CD4-positive, alpha-beta T cell (primary cell): ENCODE measurements at regions not wholly inside any gene's neighbourhood (a gene's known extent, or its start where the extent isn't known, plus 50 kb on each side); places are given as distances from the start of the nearest gene placed in this dataset.

Experiments
- ATAC-seq: fragments of 200-7000 bp; cut with Tn5 transposase; one replicate; pipeline ENCODE4 v1.10.0; 2022; ENCODE audit warnings: mild to moderate bottlenecking; ENCODE audit not compliant: poor library complexity
- CTCF ChIA-PET: fragments of 350-600 bp; sonication (Branson Sonifier 250); formaldehyde crosslinking; loops from one replicate; lab custom pipeline; 2021; ENCODE audit warnings: antibody characterized with exemption, inconsistent platforms; lab: Charles Lee
- POLR2A ChIA-PET: fragments of 350-600 bp; sonication (Branson Sonifier 250); formaldehyde crosslinking; loops from one replicate; lab custom pipeline; 2021; ENCODE audit warnings: antibody characterized with exemption, inconsistent platforms; lab: Charles Lee
- DNase-seq, 14 experiments: peaks; one replicate each; pipeline ENCODE4 v3.0.0-alpha.2; 2013 to 2020; ENCODE audit warnings: mixed read lengths in 2 of 14
- H3K27ac ChIP-seq, 2 donors: one replicate each; pipeline versions ENCODE4 v1.5.1 to v1.7.0; 2013; ENCODE audit warnings: low read length in 2 of 2, low read depth in 1 of 2, mild to moderate bottlenecking in 1 of 2
- H3K27me3 ChIP-seq, 2 experiments: 1 replicate in 1 of 2; 2 replicates in 1 of 2; pipeline versions ENCODE4 v1.6.1 to v1.7.0; 2013; ENCODE audit warnings: low read length in 2 of 2, control low read depth in 1 of 2, mild to moderate bottlenecking in 1 of 2, moderate library complexity in 1 of 2; ENCODE audit not compliant: insufficient read depth in 2 of 2, control insufficient read depth in 1 of 2
- H3K36me3 ChIP-seq: one replicate; pipeline ENCODE4 v1.6.1; 2013; ENCODE audit warnings: low read length, control low read depth; ENCODE audit not compliant: insufficient read depth
- H3K4me1 ChIP-seq: one replicate; pipeline ENCODE4 v1.6.1; 2013; ENCODE audit warnings: low read length, control low read depth; ENCODE audit not compliant: insufficient read depth
- H3K4me3 ChIP-seq: one replicate; pipeline ENCODE4 v1.5.1; 2013; ENCODE audit warnings: mild to moderate bottlenecking, low read length, moderate library complexity
- H3K9me3 ChIP-seq, 2 experiments: 1 replicate in 1 of 2; 2 replicates in 1 of 2; pipeline versions ENCODE4 v1.6.1 to v1.7.0; 2013; ENCODE audit warnings: low read length in 2 of 2, mild to moderate bottlenecking in 2 of 2, control low read depth in 1 of 2, moderate library complexity in 1 of 2; ENCODE audit not compliant: control insufficient read depth in 1 of 2, insufficient read depth in 1 of 2
- H3K27ac Mint-ChIP-seq: one replicate; pipeline ENCODE4 v1.8.0; 2020; ENCODE audit warnings: mixed read lengths
- H3K27me3 Mint-ChIP-seq: one replicate; pipeline ENCODE4 v1.8.0; 2021; ENCODE audit warnings: mixed read lengths
- H3K36me3 Mint-ChIP-seq: one replicate; pipeline ENCODE4 v1.8.0; 2021; ENCODE audit warnings: low read depth, mixed read lengths
- H3K4me1 Mint-ChIP-seq: one replicate; pipeline ENCODE4 v1.8.0; 2021; ENCODE audit warnings: low read depth, mixed read lengths
- H3K4me3 Mint-ChIP-seq: one replicate; pipeline ENCODE4 v1.8.0; 2020; ENCODE audit warnings: mild to moderate bottlenecking, mixed read lengths
- H3K9me3 Mint-ChIP-seq: one replicate; pipeline ENCODE4 v1.8.0; 2020; ENCODE audit warnings: mixed read lengths
- intact Hi-C, 2 experiments: fragments of 100-400 bp; cut with DNase I in 1 of 2; cut with micrococcal nuclease in 1 of 2; formaldehyde crosslinking; loops; one replicate each; pipeline versions ENCODE4 v1.15.1 to v1.9.0; 2023 to 2025; cut with DNase I, micrococcal nuclease
- TF ChIP-seq, protein P1 (sequence below): fragments of 200-600 bp; IDR thresholded peaks from one replicate; pipeline ENCODE4 v1.8.0; 2022; ENCODE audit warnings: antibody characterized with exemption, mild to moderate bottlenecking

- ATAC-seq (no peak), DNase-seq (no peak)
- CTCF ChIA-PET: interaction anchor here (1.3 kb wide), 1 partner anchor 134 kb away, joined by 5 read pairs; no protein-coding TSS in a partner anchor
- no peaks in the 10 kb centered on the region for H3K36me3 Mint-ChIP-seq
- no peak overlapping the region for H3K4me3 ChIP-seq
- intact Hi-C loops: no loop called here
- H3K9me3 Mint-ChIP-seq: no peaks in the 10 kb centered on the region
- no peak overlapping the region for H3K27ac ChIP-seq
- H3K27me3 ChIP-seq: no peaks in the 10 kb centered on the region
- POLR2A ChIA-PET: no interaction called here
- H3K27ac Mint-ChIP-seq: no peak overlapping the region
- no peaks in the 10 kb centered on the region for H3K27me3 Mint-ChIP-seq
- peaks cover 8% of the 10 kb centered on the region for H3K4me1 Mint-ChIP-seq
- H3K9me3 ChIP-seq: no peaks in the 10 kb centered on the region
- no peaks in the 10 kb centered on the region for H3K36me3 ChIP-seq
- no peak overlapping the region for H3K4me3 Mint-ChIP-seq
- peaks cover 8% of the 10 kb centered on the region for H3K4me1 ChIP-seq
- TF ChIP-seq, protein P1, sequence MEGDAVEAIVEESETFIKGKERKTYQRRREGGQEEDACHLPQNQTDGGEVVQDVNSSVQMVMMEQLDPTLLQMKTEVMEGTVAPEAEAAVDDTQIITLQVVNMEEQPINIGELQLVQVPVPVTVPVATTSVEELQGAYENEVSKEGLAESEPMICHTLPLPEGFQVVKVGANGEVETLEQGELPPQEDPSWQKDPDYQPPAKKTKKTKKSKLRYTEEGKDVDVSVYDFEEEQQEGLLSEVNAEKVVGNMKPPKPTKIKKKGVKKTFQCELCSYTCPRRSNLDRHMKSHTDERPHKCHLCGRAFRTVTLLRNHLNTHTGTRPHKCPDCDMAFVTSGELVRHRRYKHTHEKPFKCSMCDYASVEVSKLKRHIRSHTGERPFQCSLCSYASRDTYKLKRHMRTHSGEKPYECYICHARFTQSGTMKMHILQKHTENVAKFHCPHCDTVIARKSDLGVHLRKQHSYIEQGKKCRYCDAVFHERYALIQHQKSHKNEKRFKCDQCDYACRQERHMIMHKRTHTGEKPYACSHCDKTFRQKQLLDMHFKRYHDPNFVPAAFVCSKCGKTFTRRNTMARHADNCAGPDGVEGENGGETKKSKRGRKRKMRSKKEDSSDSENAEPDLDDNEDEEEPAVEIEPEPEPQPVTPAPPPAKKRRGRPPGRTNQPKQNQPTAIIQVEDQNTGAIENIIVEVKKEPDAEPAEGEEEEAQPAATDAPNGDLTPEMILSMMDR: no peak
These were observed 97.8 kb upstream of the SLC2A1 start for GRCh38 chr1:43056460-43056859.

DNA sequence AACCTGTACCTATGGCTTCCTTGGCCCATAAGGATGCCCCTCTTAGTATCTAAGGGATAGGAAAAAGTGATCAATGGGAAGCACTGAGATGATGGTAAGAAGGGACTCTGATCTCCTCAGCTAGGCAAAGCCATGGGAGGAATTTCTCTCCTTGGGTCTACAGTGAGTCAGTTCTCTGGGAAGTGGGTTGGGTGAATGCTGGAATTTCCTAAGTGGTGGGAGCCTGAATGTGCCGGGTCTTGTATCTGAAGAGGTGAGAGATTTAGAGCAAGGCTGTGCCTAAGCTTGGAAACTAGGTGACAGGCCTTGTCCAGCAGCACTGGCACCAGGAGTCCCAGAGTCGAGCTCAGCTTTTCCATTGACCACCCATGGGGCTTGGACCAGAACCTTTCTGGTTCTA is 96.3 kb upstream of the SLC2A1 start:
- intact Hi-C loops: no loop called here
- Histone ChIP-seq H3K36me3 (no peaks in the 10 kb centered on the region), H3K27ac (no peak overlapping the region), H3K4me1 (peaks cover 8% of the 10 kb centered on the region), H3K9me3 (no peaks in the 10 kb centered on the region), H3K27me3 (no peaks in the 10 kb centered on the region), H3K4me3 (no peak overlapping the region)
- peaks cover 8% of the 10 kb centered on the region for H3K4me1 Mint-ChIP-seq
- no peak for ATAC-seq
- no peaks in the 10 kb centered on the region for H3K9me3 Mint-ChIP-seq
- TF ChIP-seq, protein P1: no peak
- H3K4me3 Mint-ChIP-seq: no peak overlapping the region
- no peak for DNase-seq
- ChIA-PET POLR2A (no interaction called here), CTCF (no interaction called here)
- H3K27ac Mint-ChIP-seq: no peak overlapping the region
- H3K27me3 Mint-ChIP-seq: no peaks in the 10 kb centered on the region
- no peaks in the 10 kb centered on the region for H3K36me3 Mint-ChIP-seq

- no peak overlapping the region for H3K27ac ChIP-seq
- H3K27me3 ChIP-seq: no peaks in the 10 kb centered on the region
- CTCF ChIA-PET: interaction anchor here (2.1 kb wide), 1 partner anchor 130 kb away, joined by 5 read pairs; no protein-coding TSS in a partner anchor
- H3K9me3 ChIP-seq: no peaks in the 10 kb centered on the region
- H3K4me1 ChIP-seq: no peaks in the 10 kb centered on the region
- no peak for ATAC-seq
- no peaks in the 10 kb centered on the region for H3K9me3 Mint-ChIP-seq
- no peak overlapping the region for H3K4me3 Mint-ChIP-seq
- H3K27me3 Mint-ChIP-seq: no peaks in the 10 kb centered on the region
- H3K4me3 ChIP-seq: no peak overlapping the region
- H3K4me1 Mint-ChIP-seq: no peaks in the 10 kb centered on the region
- DNase-seq: no peak
- POLR2A ChIA-PET: no interaction called here
- no peak overlapping the region for H3K27ac Mint-ChIP-seq
- H3K36me3 ChIP-seq: no peaks in the 10 kb centered on the region
- intact Hi-C loops: no loop called here
- TF ChIP-seq, protein P1: no peak
- no peaks in the 10 kb centered on the region for H3K36me3 Mint-ChIP-seq
These were observed 94.2 kb upstream of the SLC2A1 start for GRCh38 chr1:43052786-43053439.
